ENCODE measurements at regions not wholly inside any gene's neighbourhood (a gene's known extent, or its start where the extent isn't known, plus 50 kb on each side); places are given as distances from the start of the nearest gene placed in this dataset.

- no peak overlapping the region for H2AFZ ChIP-seq
- H3K9me3 ChIP-seq (ENCODE audit: insufficient read depth, low read depth), result no peaks in the 10 kb centered on the region
- BruUV-seq (replicated peaks), result no TSS peak
- H3K4me3 ChIP-seq, result no peak overlapping the region
- H3K27ac ChIP-seq, result no peak overlapping the region
- ChIA-PET POLR2A (ENCODE audit: unreplicated experiment) (no interaction called here), CTCF (no interaction called here)
- no peaks in the 10 kb centered on the region for H3F3A ChIP-seq (ENCODE audit: insufficient read depth, low read depth)
- no peak for DNase-seq
- H3K4me2 ChIP-seq, result no peak overlapping the region
- no peaks in the 10 kb centered on the region for H4K20me1 ChIP-seq (ENCODE audit: insufficient read depth)
- TF ChIP-seq CTCF (conservative IDR thresholded peaks at IDR 0.05), result no peak
- no peak for TF ChIP-seq EZH2 (IDR thresholded peaks at IDR 0.05; ENCODE audit: low read depth)
- no peaks in the 10 kb centered on the region for H3K9me2 ChIP-seq (ENCODE audit: insufficient read depth)
- no peaks in the 10 kb centered on the region for H3K36me3 ChIP-seq (ENCODE audit: low read depth)
- H3K27me3 ChIP-seq (ENCODE audit: insufficient read depth, low read depth), result peaks cover 9% of the 10 kb centered on the region; the same call in 1 of the 2 replicates
- no peaks in the 10 kb centered on the region for H3K4me1 ChIP-seq (replicated peaks; ENCODE audit: insufficient read depth)
- H3K79me2 ChIP-seq (ENCODE audit: low read depth), result no peaks in the 10 kb centered on the region
- intact Hi-C loops (cut with micrococcal nuclease; ENCODE audit: unreplicated experiment), result no loop called here
Measured at GRCh38 chr1:229023651-229024300, 247.1 kb upstream of the RAB4A start.

GRCh38 chr1:229024528-229025130 is 246.3 kb upstream of the RAB4A start:
- H2AFZ ChIP-seq, result no peak overlapping the region
- no peaks in the 10 kb centered on the region for H3K9me3 ChIP-seq (ENCODE audit: insufficient read depth, low read depth)
- H3K4me3 ChIP-seq, result no peak overlapping the region
- CTCF ChIA-PET, result no interaction called here
- TF ChIP-seq EZH2 (IDR thresholded peaks at IDR 0.05; ENCODE audit: low read depth) (no peak), CTCF (conservative IDR thresholded peaks at IDR 0.05) (no peak)
- intact Hi-C loops (cut with micrococcal nuclease; ENCODE audit: unreplicated experiment), result no loop called here
- no peaks in the 10 kb centered on the region for H3K4me1 ChIP-seq (replicated peaks; ENCODE audit: insufficient read depth)
- no peaks in the 10 kb centered on the region for H3F3A ChIP-seq (ENCODE audit: insufficient read depth, low read depth)
- no peak overlapping the region for H3K4me2 ChIP-seq
- no TSS peak for BruUV-seq (replicated peaks)
- H3K36me3 ChIP-seq (ENCODE audit: low read depth), result no peaks in the 10 kb centered on the region
- DNase-seq, result no peak
- no peaks in the 10 kb centered on the region for H3K79me2 ChIP-seq (ENCODE audit: low read depth)
- no peak overlapping the region for H3K27ac ChIP-seq
- H4K20me1 ChIP-seq (ENCODE audit: insufficient read depth), result no peaks in the 10 kb centered on the region
- POLR2A ChIA-PET (ENCODE audit: unreplicated experiment), result no interaction called here
- 0 out of 2 replicates have a peak, but pooled peaks cover 9% of the 10 kb centered on the region for H3K27me3 ChIP-seq (ENCODE audit: insufficient read depth, low read depth)
- no peaks in the 10 kb centered on the region for H3K9me2 ChIP-seq (ENCODE audit: insufficient read depth)

GRCh38 chr1:229025576-229025975 is 245.3 kb upstream of the RAB4A start:
- 0 out of 2 replicates have a peak, but pooled peaks cover 9% of the 10 kb centered on the region for H3K27me3 ChIP-seq (ENCODE audit: insufficient read depth, low read depth)
- TF ChIP-seq CTCF (conservative IDR thresholded peaks at IDR 0.05), result no peak
- no peak for TF ChIP-seq EZH2 (IDR thresholded peaks at IDR 0.05; ENCODE audit: low read depth)
- H3K9me3 ChIP-seq (ENCODE audit: insufficient read depth, low read depth), result no peaks in the 10 kb centered on the region
- no peaks in the 10 kb centered on the region for H3K79me2 ChIP-seq (ENCODE audit: low read depth)
- no TSS peak for BruUV-seq (replicated peaks)
- no peaks in the 10 kb centered on the region for H3F3A ChIP-seq (ENCODE audit: insufficient read depth, low read depth)
- H3K9me2 ChIP-seq (ENCODE audit: insufficient read depth), result no peaks in the 10 kb centered on the region
- H3K4me3 ChIP-seq, result no peak overlapping the region
- H3K27ac ChIP-seq, result no peak overlapping the region
- no peak overlapping the region for H3K4me2 ChIP-seq
- ChIA-PET CTCF (no interaction called here), POLR2A (ENCODE audit: unreplicated experiment) (no interaction called here)
- no peak overlapping the region for H2AFZ ChIP-seq
- intact Hi-C loops (cut with micrococcal nuclease; ENCODE audit: unreplicated experiment), result no loop called here
- H4K20me1 ChIP-seq (ENCODE audit: insufficient read depth), result no peaks in the 10 kb centered on the region
- H3K36me3 ChIP-seq (ENCODE audit: low read depth), result no peaks in the 10 kb centered on the region
- DNase-seq, result no peak
- no peaks in the 10 kb centered on the region for H3K4me1 ChIP-seq (replicated peaks; ENCODE audit: insufficient read depth)

Data from PC-9 (cell line).